ENCODE measurements at regions not wholly inside any gene's neighbourhood (a gene's known extent, or its start where the extent isn't known, plus 50 kb on each side); places are given as distances from the start of the nearest gene placed in this dataset.

DNA sequence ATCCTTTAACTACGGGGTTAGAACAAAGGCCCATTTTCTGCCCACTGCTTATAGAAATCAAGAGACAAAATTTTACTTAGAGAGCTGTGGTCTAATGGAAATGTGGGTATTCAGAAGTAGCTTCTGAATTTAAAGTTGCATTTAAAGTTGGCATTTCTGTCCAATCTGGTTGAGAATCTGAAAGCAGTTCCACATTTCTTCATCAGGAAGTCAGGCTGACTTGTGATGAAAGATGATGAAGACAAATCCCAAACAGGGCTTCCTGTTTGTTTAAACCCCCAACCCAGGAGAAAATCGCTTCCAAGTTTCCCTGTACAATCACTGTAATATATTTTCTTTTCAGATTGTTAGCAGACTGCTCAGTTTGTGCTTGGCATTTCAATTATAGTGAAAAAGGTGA lies 345.3 kb downstream of the SPRY1 start:
- Histone ChIP-seq H3K4me3 (ENCODE audit: low read length) (no peak overlapping the region), H3K36me3 (ENCODE audit: control insufficient read depth, insufficient read depth, low read length) (no peaks in the 10 kb centered on the region), H3K27me3 (ENCODE audit: control insufficient read depth, insufficient read depth, low read length) (no peaks in the 10 kb centered on the region), H3K9me3 (ENCODE audit: control insufficient read depth, insufficient read depth, low read length) (no peaks in the 10 kb centered on the region), H3K27ac (ENCODE audit: low read length) (no peak overlapping the region), H3K4me1 (ENCODE audit: control insufficient read depth, insufficient read depth, low read length) (no peaks in the 10 kb centered on the region)
- Mint-ChIP-seq H3K27ac (no peak overlapping the region), H3K4me1 (peaks cover 0 to 4% of the 10 kb centered on the region in 2 donors), H3K9me3 (no peaks in the 10 kb centered on the region), H3K36me3 (no peaks in the 10 kb centered on the region), H3K27me3 (ENCODE audit: low read depth in 2 of 2) (peaks cover 7% of the 10 kb centered on the region in 2 donors), H3K4me3 (no peak overlapping the region)
- ATAC-seq (no peak), DNase-seq (no peak)
- intact Hi-C loops (cut with micrococcal nuclease) = no loop called here
- whole genome bisulfite sequencing (ENCODE audit: insufficient coverage) = 0% methylated on average over 1 of the region's 2 CpGs
- no peak for TF ChIP-seq CTCF (IDR thresholded peaks at IDR 0.05)

DNA sequence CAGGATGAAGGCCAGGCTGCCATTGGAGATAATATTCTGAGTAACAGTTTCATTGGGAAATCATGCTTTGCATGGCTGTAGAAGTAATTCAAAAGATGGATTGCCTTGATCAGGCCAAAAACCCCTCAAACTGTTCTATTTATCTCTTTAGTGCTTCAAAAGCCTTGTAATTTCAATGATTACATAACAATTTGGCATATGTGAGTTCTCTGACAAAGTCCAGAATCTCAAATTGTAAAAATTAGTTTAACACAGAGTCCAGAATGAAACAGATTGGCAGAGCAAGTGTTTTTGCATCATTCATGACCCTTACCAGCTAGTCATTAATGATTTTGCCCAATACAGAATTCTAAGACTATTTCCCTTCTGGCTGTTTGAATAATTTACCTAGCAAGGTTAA lies 347.3 kb downstream of the SPRY1 start:
- Mint-ChIP-seq H3K4me1 (peaks cover 0 to 7% of the 10 kb centered on the region in 2 donors), H3K27ac (no peak overlapping the region), H3K27me3 (ENCODE audit: low read depth in 2 of 2) (peaks cover 7 to 10% of the 10 kb centered on the region in 2 donors), H3K36me3 (no peaks in the 10 kb centered on the region), H3K9me3 (no peaks in the 10 kb centered on the region), H3K4me3 (no peak overlapping the region)
- Histone ChIP-seq H3K4me1 (ENCODE audit: control insufficient read depth, insufficient read depth, low read length) (no peaks in the 10 kb centered on the region), H3K36me3 (ENCODE audit: control insufficient read depth, insufficient read depth, low read length) (no peaks in the 10 kb centered on the region), H3K4me3 (ENCODE audit: low read length) (no peak overlapping the region), H3K27ac (ENCODE audit: low read length) (no peak overlapping the region), H3K27me3 (ENCODE audit: control insufficient read depth, insufficient read depth, low read length) (no peaks in the 10 kb centered on the region), H3K9me3 (ENCODE audit: control insufficient read depth, insufficient read depth, low read length) (no peaks in the 10 kb centered on the region)
- TF ChIP-seq CTCF (IDR thresholded peaks at IDR 0.05) = no peak
- DNase-seq = no peak
- intact Hi-C loops (cut with micrococcal nuclease) = no loop called here
- no peak for ATAC-seq

DNA sequence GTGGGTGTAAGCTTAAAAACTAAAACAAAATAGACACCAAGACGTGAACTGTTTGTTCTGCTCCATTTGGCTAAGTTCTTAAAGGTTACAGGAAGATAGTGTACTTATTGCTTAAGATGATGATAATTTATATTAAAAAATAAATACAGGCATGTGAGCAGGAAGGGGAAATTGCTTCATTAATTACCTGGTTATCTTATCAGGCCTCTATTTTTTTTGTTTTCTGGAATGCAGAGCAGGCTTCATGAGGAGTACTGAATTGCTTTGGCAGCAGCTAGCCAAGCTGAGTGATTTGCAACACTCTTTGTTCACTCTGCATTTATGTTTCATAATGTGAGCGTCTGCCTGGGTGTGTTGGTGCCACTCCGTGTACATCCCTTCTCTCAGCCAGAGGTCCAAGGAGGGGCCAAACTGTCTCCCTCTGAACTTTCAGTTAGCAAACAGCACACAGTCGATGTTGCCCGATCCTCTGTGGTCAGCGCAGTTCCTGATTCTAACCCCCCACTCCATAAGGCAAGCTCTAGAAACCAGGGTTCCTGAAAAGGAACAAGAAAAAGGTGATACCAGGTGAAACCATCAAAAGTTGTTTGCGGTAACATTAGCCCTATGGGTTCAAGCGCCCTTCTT lies 348.2 kb downstream of the SPRY1 start:
- intact Hi-C loops (cut with micrococcal nuclease) = no loop called here
- no peak for TF ChIP-seq CTCF (IDR thresholded peaks at IDR 0.05)
- DNase-seq (no peak), ATAC-seq (no peak)
- no peaks in the 10 kb centered on the region for H3K9me3 ChIP-seq (ENCODE audit: control insufficient read depth, insufficient read depth, low read length)
- H3K36me3 ChIP-seq (ENCODE audit: control insufficient read depth, insufficient read depth, low read length) = no peaks in the 10 kb centered on the region
- H3K27me3 ChIP-seq (ENCODE audit: control insufficient read depth, insufficient read depth, low read length) = no peaks in the 10 kb centered on the region
- WGBS (ENCODE audit: insufficient coverage) = 26% methylated on average over 8 of the region's 8 CpGs
- H3K4me3 ChIP-seq (ENCODE audit: low read length) = no peak overlapping the region
- H3K4me1 Mint-ChIP-seq = peaks cover 0 to 14% of the 10 kb centered on the region in 2 donors
- H3K36me3 Mint-ChIP-seq = no peaks in the 10 kb centered on the region
- H3K9me3 Mint-ChIP-seq = no peaks in the 10 kb centered on the region
- no peak overlapping the region for H3K4me3 Mint-ChIP-seq
- H3K27ac ChIP-seq (ENCODE audit: low read length) = no peak overlapping the region
- no peak overlapping the region for H3K27ac Mint-ChIP-seq
- peaks cover 7 to 10% of the 10 kb centered on the region in 2 donors for H3K27me3 Mint-ChIP-seq (ENCODE audit: low read depth in 2 of 2)
- no peaks in the 10 kb centered on the region for H3K4me1 ChIP-seq (ENCODE audit: control insufficient read depth, insufficient read depth, low read length)

DNA sequence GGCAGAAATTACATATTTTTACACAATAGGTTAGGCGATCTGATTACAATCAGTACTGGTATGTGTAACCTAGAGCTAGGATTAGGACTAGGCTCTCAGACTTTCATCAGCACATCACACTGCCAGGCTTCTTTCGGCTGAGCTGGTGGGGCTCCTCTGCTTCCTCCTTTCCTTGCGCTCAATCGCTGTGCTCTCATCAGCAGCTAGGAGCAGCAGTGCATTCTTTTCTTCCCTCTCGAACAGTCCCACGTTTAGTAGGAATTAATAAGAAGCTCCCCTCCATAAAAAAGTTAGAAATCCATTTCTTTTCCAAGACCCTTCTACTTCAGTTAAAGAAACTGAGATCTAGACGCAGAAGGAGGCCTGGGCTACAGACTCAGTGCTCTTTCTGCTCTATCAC lies 350.4 kb downstream of the SPRY1 start:
- H3K27me3 Mint-ChIP-seq (ENCODE audit: low read depth in 2 of 2) = peaks cover 7 to 10% of the 10 kb centered on the region in 2 donors
- no peaks in the 10 kb centered on the region for H3K4me1 ChIP-seq (ENCODE audit: control insufficient read depth, insufficient read depth, low read length)
- no peaks in the 10 kb centered on the region for H3K27me3 ChIP-seq (ENCODE audit: control insufficient read depth, insufficient read depth, low read length)
- H3K9me3 Mint-ChIP-seq = no peaks in the 10 kb centered on the region
- H3K4me3 ChIP-seq (ENCODE audit: low read length) = no peak overlapping the region
- intact Hi-C loops (cut with micrococcal nuclease) = no loop called here
- H3K4me3 Mint-ChIP-seq = no peak overlapping the region
- peaks cover 0 to 14% of the 10 kb centered on the region in 2 donors for H3K4me1 Mint-ChIP-seq
- H3K9me3 ChIP-seq (ENCODE audit: control insufficient read depth, insufficient read depth, low read length) = no peaks in the 10 kb centered on the region
- 45% methylated on average over 6 of the region's 7 CpGs for WGBS (ENCODE audit: insufficient coverage)
- H3K36me3 ChIP-seq (ENCODE audit: control insufficient read depth, insufficient read depth, low read length) = no peaks in the 10 kb centered on the region
- no peak for DNase-seq
- ATAC-seq = no peak
- TF ChIP-seq CTCF (IDR thresholded peaks at IDR 0.05) = no peak
- H3K36me3 Mint-ChIP-seq = no peaks in the 10 kb centered on the region
- no peak overlapping the region for H3K27ac ChIP-seq (ENCODE audit: low read length)
- no peak overlapping the region for H3K27ac Mint-ChIP-seq
